ENCODE measurements at regions not wholly inside any gene's neighbourhood (a gene's known extent, or its start where the extent isn't known, plus 50 kb on each side); places are given as distances from the start of the nearest gene placed in this dataset.

- H3K9me3 ChIP-seq (ENCODE audit: control insufficient read depth in 2 of 2, low read length in 2 of 2): no peaks in the 10 kb centered on the region
- H3K9ac ChIP-seq (ENCODE audit: low read length in 2 of 2): no peak overlapping the region
- peaks cover 0 to 4% of the 10 kb centered on the region in 2 donors for H3K27me3 ChIP-seq (ENCODE audit: control insufficient read depth in 1 of 2, insufficient read depth in 2 of 2, low read length in 2 of 2)
- no peak overlapping the region for H3K27ac ChIP-seq (ENCODE audit: low read length)
- no peaks in the 10 kb centered on the region for H3K36me3 ChIP-seq (ENCODE audit: control insufficient read depth in 2 of 2, insufficient read depth in 2 of 2, low read length in 2 of 2)
- no peaks in the 10 kb centered on the region for H3K4me1 ChIP-seq (ENCODE audit: control insufficient read depth, insufficient read depth, low read length)
- no peak overlapping the region for H3K4me3 ChIP-seq (ENCODE audit: low read length in 2 of 2)
These were observed 263.3 kb downstream of the SNX10 start for GRCh38 chr7:26554952-26555351.

GRCh38 chr7:26556061-26556881 lies 264.6 kb downstream of the SNX10 start:
- Histone ChIP-seq H3K9me3 (ENCODE audit: control insufficient read depth in 2 of 2, low read length in 2 of 2) (no peaks in the 10 kb centered on the region), H3K4me3 (ENCODE audit: low read length in 2 of 2) (no peak overlapping the region), H3K27ac (ENCODE audit: low read length) (no peak overlapping the region), H3K4me1 (ENCODE audit: control insufficient read depth, insufficient read depth, low read length) (no peaks in the 10 kb centered on the region), H3K9ac (ENCODE audit: low read length in 2 of 2) (no peak overlapping the region), H3K27me3 (ENCODE audit: control insufficient read depth in 1 of 2, insufficient read depth in 2 of 2, low read length in 2 of 2) (peaks cover 0 to 3% of the 10 kb centered on the region in 2 donors), H3K36me3 (ENCODE audit: control insufficient read depth in 2 of 2, insufficient read depth in 2 of 2, low read length in 2 of 2) (no peaks in the 10 kb centered on the region)

- Histone ChIP-seq H3K9me3 (ENCODE audit: control insufficient read depth in 2 of 2, low read length in 2 of 2) (no peaks in the 10 kb centered on the region), H3K9ac (ENCODE audit: low read length in 2 of 2) (no peak overlapping the region), H3K4me3 (ENCODE audit: low read length in 2 of 2) (no peak overlapping the region), H3K27me3 (ENCODE audit: control insufficient read depth in 1 of 2, insufficient read depth in 2 of 2, low read length in 2 of 2) (peaks cover 0 to 5% of the 10 kb centered on the region in 2 donors), H3K36me3 (ENCODE audit: control insufficient read depth in 2 of 2, insufficient read depth in 2 of 2, low read length in 2 of 2) (no peaks in the 10 kb centered on the region), H3K27ac (ENCODE audit: low read length) (no peak overlapping the region), H3K4me1 (ENCODE audit: control insufficient read depth, insufficient read depth, low read length) (no peaks in the 10 kb centered on the region)
These were observed 269.0 kb downstream of the SNX10 start for GRCh38 chr7:26560526-26561256.

GRCh38 chr7:26562841-26563240 lies 271.2 kb downstream of the SNX10 start:
- Histone ChIP-seq H3K36me3 (ENCODE audit: control insufficient read depth in 2 of 2, insufficient read depth in 2 of 2, low read length in 2 of 2) (no peaks in the 10 kb centered on the region), H3K27ac (ENCODE audit: low read length) (no peak overlapping the region), H3K4me1 (ENCODE audit: control insufficient read depth, insufficient read depth, low read length) (no peaks in the 10 kb centered on the region), H3K9ac (ENCODE audit: low read length in 2 of 2) (no peak overlapping the region), H3K4me3 (ENCODE audit: low read length in 2 of 2) (no peak overlapping the region), H3K27me3 (ENCODE audit: control insufficient read depth in 1 of 2, insufficient read depth in 2 of 2, low read length in 2 of 2) (peaks cover 0 to 7% of the 10 kb centered on the region in 2 donors), H3K9me3 (ENCODE audit: control insufficient read depth in 2 of 2, low read length in 2 of 2) (no peaks in the 10 kb centered on the region)

GRCh38 chr7:26563406-26563805 lies 271.7 kb downstream of the SNX10 start:
- Histone ChIP-seq H3K4me3 (ENCODE audit: low read length in 2 of 2) (no peak overlapping the region), H3K27ac (ENCODE audit: low read length) (no peak overlapping the region), H3K27me3 (ENCODE audit: control insufficient read depth in 1 of 2, insufficient read depth in 2 of 2, low read length in 2 of 2) (peaks cover 0 to 7% of the 10 kb centered on the region in 2 donors), H3K36me3 (ENCODE audit: control insufficient read depth in 2 of 2, insufficient read depth in 2 of 2, low read length in 2 of 2) (no peaks in the 10 kb centered on the region), H3K4me1 (ENCODE audit: control insufficient read depth, insufficient read depth, low read length) (no peaks in the 10 kb centered on the region), H3K9me3 (ENCODE audit: control insufficient read depth in 2 of 2, low read length in 2 of 2) (no peaks in the 10 kb centered on the region), H3K9ac (ENCODE audit: low read length in 2 of 2) (no peak overlapping the region)

GRCh38 chr7:26567266-26567665 lies 275.6 kb downstream of the SNX10 start:
- Histone ChIP-seq H3K4me1 (ENCODE audit: control insufficient read depth, insufficient read depth, low read length) (no peaks in the 10 kb centered on the region), H3K36me3 (ENCODE audit: control insufficient read depth in 2 of 2, insufficient read depth in 2 of 2, low read length in 2 of 2) (no peaks in the 10 kb centered on the region)

GRCh38 chr7:26574476-26574875 lies 282.8 kb downstream of the SNX10 start:
- Histone ChIP-seq H3K4me3 (ENCODE audit: low read length in 2 of 2) (no peak overlapping the region), H3K27ac (ENCODE audit: low read length) (no peak overlapping the region), H3K27me3 (ENCODE audit: control insufficient read depth in 1 of 2, insufficient read depth in 2 of 2, low read length in 2 of 2) (peaks cover 1 to 2% of the 10 kb centered on the region in 2 donors), H3K9ac (ENCODE audit: low read length in 2 of 2) (no peak overlapping the region), H3K36me3 (ENCODE audit: control insufficient read depth in 2 of 2, insufficient read depth in 2 of 2, low read length in 2 of 2) (no peaks in the 10 kb centered on the region), H3K4me1 (ENCODE audit: control insufficient read depth, insufficient read depth, low read length) (no peaks in the 10 kb centered on the region), H3K9me3 (ENCODE audit: control insufficient read depth in 2 of 2, low read length in 2 of 2) (peaks cover 0 to 3% of the 10 kb centered on the region in 2 donors)

More at GRCh38 chr7:26567266-26567665, 275.6 kb downstream of the SNX10 start:
- H3K9ac ChIP-seq (ENCODE audit: low read length in 2 of 2): no peak overlapping the region
- peaks cover 0 to 6% of the 10 kb centered on the region in 2 donors for H3K27me3 ChIP-seq (ENCODE audit: control insufficient read depth in 1 of 2, insufficient read depth in 2 of 2, low read length in 2 of 2)
- H3K9me3 ChIP-seq (ENCODE audit: control insufficient read depth in 2 of 2, low read length in 2 of 2): peaks cover 0 to 4% of the 10 kb centered on the region in 2 donors
- no peak overlapping the region for H3K27ac ChIP-seq (ENCODE audit: low read length)
- H3K4me3 ChIP-seq (ENCODE audit: low read length in 2 of 2): no peak overlapping the region

- H3K9me3 ChIP-seq (ENCODE audit: control insufficient read depth in 2 of 2, low read length in 2 of 2): no peaks in the 10 kb centered on the region
- no peak overlapping the region for H3K4me3 ChIP-seq (ENCODE audit: low read length in 2 of 2)
- peaks cover 3 to 6% of the 10 kb centered on the region in 2 donors for H3K27me3 ChIP-seq (ENCODE audit: control insufficient read depth in 1 of 2, insufficient read depth in 2 of 2, low read length in 2 of 2)
- H3K9ac ChIP-seq (ENCODE audit: low read length in 2 of 2): no peak overlapping the region
- H3K4me1 ChIP-seq (ENCODE audit: control insufficient read depth, insufficient read depth, low read length): no peaks in the 10 kb centered on the region
- H3K27ac ChIP-seq (ENCODE audit: low read length): no peak overlapping the region
- H3K36me3 ChIP-seq (ENCODE audit: control insufficient read depth in 2 of 2, insufficient read depth in 2 of 2, low read length in 2 of 2): no peaks in the 10 kb centered on the region
These were observed 284.3 kb downstream of the SKAP2 start for GRCh38 chr7:26580064-26580591.

GRCh38 chr7:26580711-26581110 lies 283.7 kb downstream of the SKAP2 start:
- Histone ChIP-seq H3K9me3 (ENCODE audit: control insufficient read depth in 2 of 2, low read length in 2 of 2) (no peaks in the 10 kb centered on the region), H3K4me3 (ENCODE audit: low read length in 2 of 2) (no peak overlapping the region), H3K36me3 (ENCODE audit: control insufficient read depth in 2 of 2, insufficient read depth in 2 of 2, low read length in 2 of 2) (no peaks in the 10 kb centered on the region), H3K9ac (ENCODE audit: low read length in 2 of 2) (no peak overlapping the region), H3K27me3 (ENCODE audit: control insufficient read depth in 1 of 2, insufficient read depth in 2 of 2, low read length in 2 of 2) (peaks cover 3 to 6% of the 10 kb centered on the region in 2 donors), H3K27ac (ENCODE audit: low read length) (no peak overlapping the region), H3K4me1 (ENCODE audit: control insufficient read depth, insufficient read depth, low read length) (no peaks in the 10 kb centered on the region)

- H3K27ac ChIP-seq (ENCODE audit: low read length): no peak overlapping the region
- no peaks in the 10 kb centered on the region for H3K4me1 ChIP-seq (ENCODE audit: control insufficient read depth, insufficient read depth, low read length)
- no peaks in the 10 kb centered on the region for H3K36me3 ChIP-seq (ENCODE audit: control insufficient read depth in 2 of 2, insufficient read depth in 2 of 2, low read length in 2 of 2)
- H3K9me3 ChIP-seq (ENCODE audit: control insufficient read depth in 2 of 2, low read length in 2 of 2): no peaks in the 10 kb centered on the region
- H3K4me3 ChIP-seq (ENCODE audit: low read length in 2 of 2): no peak overlapping the region
- peaks cover 3 to 6% of the 10 kb centered on the region in 2 donors for H3K27me3 ChIP-seq (ENCODE audit: control insufficient read depth in 1 of 2, insufficient read depth in 2 of 2, low read length in 2 of 2)
- H3K9ac ChIP-seq (ENCODE audit: low read length in 2 of 2): no peak overlapping the region
These were observed 281.2 kb downstream of the SKAP2 start for GRCh38 chr7:26583094-26583648.
